RPMI8226 (cell line): ENCODE measurements at regions not wholly inside any gene's neighbourhood (a gene's known extent, or its start where the extent isn't known, plus 50 kb on each side); places are given as distances from the start of the nearest gene placed in this dataset.
"Not testable (repeated sequence)": the region's sequence is repeated elsewhere in the genome, so short reads cannot be mapped to it uniquely, and the experiment has no call there.

ENCODE experiments used
- DNase-seq: peaks from one replicate; pipeline ENCODE4 v3.0.0-alpha.2; 2015

GRCh38 chr1:181173761-181174447, 85.4 kb downstream of the IER5 start:
- DNase-seq, result no peak

GRCh38 chr1:181174861-181175260, 86.4 kb downstream of the IER5 start:
- DNase-seq, result no peak

- no peak for DNase-seq
These were observed 86.9 kb downstream of the IER5 start for GRCh38 chr1:181175356-181175910.

GRCh38 chr1:181175955-181176354, 87.5 kb downstream of the IER5 start:
- no peak for DNase-seq

- DNase-seq, result no peak
These were observed 89.9 kb downstream of the IER5 start for GRCh38 chr1:181178241-181178879.

- no peak for DNase-seq
These were observed 90.9 kb downstream of the IER5 start for GRCh38 chr1:181179279-181179986.

GRCh38 chr1:181179987-181180365, 91.5 kb downstream of the IER5 start:
- peak; percentile 50 for DNase-seq

- DNase-seq, result no peak
These were observed 92.0 kb downstream of the IER5 start for GRCh38 chr1:181180407-181181031.

- DNase-seq, result no peak
These were observed 93.5 kb downstream of the IER5 start for GRCh38 chr1:181181792-181182585.

GRCh38 chr1:181184621-181185020, 96.1 kb downstream of the IER5 start:
- no peak for DNase-seq

- DNase-seq, result no peak
These were observed 97.0 kb downstream of the IER5 start for GRCh38 chr1:181185461-181185860.

GRCh38 chr1:181186133-181186532, 97.6 kb downstream of the IER5 start:
- DNase-seq, result not testable (repeated sequence)

- DNase-seq, result no peak
These were observed 99.0 kb downstream of the IER5 start for GRCh38 chr1:181187337-181188126.

GRCh38 chr1:181189245-181189644, 100.7 kb downstream of the IER5 start:
- DNase-seq, result no peak

GRCh38 chr1:181189691-181190363, 101.3 kb downstream of the IER5 start:
- peak; percentile 76 for DNase-seq

- peak; percentile 23 for DNase-seq
These were observed 102.0 kb downstream of the IER5 start for GRCh38 chr1:181190364-181191035.

- DNase-seq, result no peak
These were observed 103.1 kb downstream of the IER5 start for GRCh38 chr1:181191494-181192040.

- DNase-seq, result no peak
These were observed 103.8 kb downstream of the IER5 start for GRCh38 chr1:181192316-181192715.

- DNase-seq, result no peak
These were observed 114.6 kb downstream of the IER5 start for GRCh38 chr1:181202986-181203555.

GRCh38 chr1:181204530-181204929, 116.0 kb downstream of the IER5 start:
- no peak for DNase-seq
